Spinal cord (tissue), 9 donors: ENCODE measurements at regions not wholly inside any gene's neighbourhood (a gene's known extent, or its start where the extent isn't known, plus 50 kb on each side); places are given as distances from the start of the nearest gene placed in this dataset.
"Not testable (repeated sequence)": the region's sequence is repeated elsewhere in the genome, so short reads cannot be mapped to it uniquely, and the experiment has no call there.

Experiments
- DNase-seq, 6 donors: peaks; one replicate each; pipeline versions ENCODE4 v3.0.0 to v3.0.0-alpha.2; 2013 to 2015; ENCODE audit warnings: low spot score in 6 of 6, low read depth in 4 of 6
- H3K27ac ChIP-seq: one replicate; pipeline ENCODE4 v1.5.1; 2013; ENCODE audit warnings: low read depth, low read length, control low read depth
- H3K27me3 ChIP-seq: one replicate; pipeline ENCODE4 v1.6.1; 2013; ENCODE audit warnings: low read length; ENCODE audit not compliant: control insufficient read depth, insufficient read depth
- H3K36me3 ChIP-seq: one replicate; pipeline ENCODE4 v1.6.1; 2013; ENCODE audit warnings: low read length; ENCODE audit not compliant: control insufficient read depth, insufficient read depth
- H3K4me1 ChIP-seq: one replicate; pipeline ENCODE4 v1.6.1; 2013; ENCODE audit warnings: low read length; ENCODE audit not compliant: control insufficient read depth, insufficient read depth
- H3K4me3 ChIP-seq: one replicate; pipeline ENCODE4 v1.5.1; 2013; ENCODE audit warnings: low read depth, low read length, control low read depth
- H3K9me3 ChIP-seq: one replicate; pipeline ENCODE4 v1.6.1; 2013; ENCODE audit warnings: low read length; ENCODE audit not compliant: control insufficient read depth, insufficient read depth
- WGBS: methylation state at CpG from one replicate; pipeline ENCODE4 v1.1.5; 2013; ENCODE audit warnings: missing lambda C conversion rate; ENCODE audit not compliant: insufficient coverage; 5-methylcytosine and 5-hydroxymethylcytosine counted together
- donor health status: healthy.

- WGBS, result 90% methylated on average over 2 of the region's 8 CpGs
- Histone ChIP-seq H3K27ac (no peak overlapping the region), H3K36me3 (no peaks in the 10 kb centered on the region), H3K4me3 (no peak overlapping the region), H3K9me3 (no peaks in the 10 kb centered on the region), H3K4me1 (no peaks in the 10 kb centered on the region), H3K27me3 (no peaks in the 10 kb centered on the region)
- no peak for DNase-seq
Measured at GRCh38 chr14:101255765-101256125, 305.6 kb upstream of the DIO3 start.

DNA sequence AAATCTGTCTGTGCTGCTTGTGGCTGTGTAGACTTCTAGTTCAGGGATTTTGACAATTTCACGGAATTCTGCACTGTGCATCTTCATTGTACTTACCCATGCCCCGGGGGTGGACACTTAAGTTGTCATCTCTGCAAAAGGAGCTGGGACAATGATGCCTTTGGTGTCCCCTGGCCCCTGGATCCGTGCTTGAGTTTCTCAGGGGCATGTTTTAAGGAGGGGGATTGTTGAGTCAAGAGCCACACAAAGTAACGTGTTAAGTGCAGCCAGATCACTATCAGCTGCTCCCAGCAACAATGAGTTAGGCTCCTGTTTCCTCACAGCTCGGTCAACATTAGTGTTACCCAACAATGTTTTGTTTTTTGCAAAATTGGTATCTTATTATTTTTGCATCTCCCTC lies 305.0 kb upstream of the DIO3 start:
- Histone ChIP-seq H3K9me3 (no peaks in the 10 kb centered on the region), H3K36me3 (no peaks in the 10 kb centered on the region), H3K27me3 (no peaks in the 10 kb centered on the region), H3K27ac (no peak overlapping the region), H3K4me1 (no peaks in the 10 kb centered on the region), H3K4me3 (no peak overlapping the region)
- no peak for DNase-seq
- WGBS, result 39% methylated on average over 3 of the region's 5 CpGs

- Histone ChIP-seq H3K4me3 (no peak overlapping the region), H3K27ac (no peak overlapping the region), H3K9me3 (no peaks in the 10 kb centered on the region), H3K36me3 (no peaks in the 10 kb centered on the region), H3K4me1 (no peaks in the 10 kb centered on the region), H3K27me3 (no peaks in the 10 kb centered on the region)
- WGBS, result 82% methylated on average over 5 of the region's 6 CpGs
- no peak for DNase-seq
Measured at GRCh38 chr14:101257551-101257950, 303.7 kb upstream of the DIO3 start.

GRCh38 chr14:101259748-101260147 lies 301.5 kb upstream of the DIO3 start:
- DNase-seq, result no peak
- Histone ChIP-seq H3K36me3 (no peaks in the 10 kb centered on the region), H3K27ac (no peak overlapping the region), H3K4me1 (no peaks in the 10 kb centered on the region), H3K9me3 (no peaks in the 10 kb centered on the region), H3K4me3 (no peak overlapping the region), H3K27me3 (no peaks in the 10 kb centered on the region)
- no CpG with 5 or more reads among the region's 1 CpG for WGBS

DNA sequence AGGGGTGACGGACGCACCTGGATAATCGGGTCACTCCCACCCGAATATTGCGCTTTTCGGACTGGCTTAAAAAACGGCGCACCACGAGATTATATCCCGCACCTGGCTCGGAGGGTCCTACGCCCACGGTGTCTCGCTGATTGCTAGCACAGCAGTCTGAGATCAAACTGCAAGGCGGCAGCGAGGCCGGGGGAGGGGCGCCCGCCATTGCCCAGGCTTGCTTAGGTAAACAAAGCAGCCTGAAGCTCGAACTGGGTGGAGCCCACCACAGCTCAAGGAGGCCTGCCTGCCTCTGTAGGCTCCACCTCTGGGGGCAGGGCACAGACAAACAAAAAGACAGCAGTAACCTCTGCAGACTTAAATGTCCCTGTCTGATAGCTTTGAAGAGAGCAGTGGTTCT lies 294.9 kb upstream of the DIO3 start:
- not testable (repeated sequence) for H3K9me3 ChIP-seq, H3K4me1 ChIP-seq, H3K27me3 ChIP-seq, H3K27ac ChIP-seq, H3K4me3 ChIP-seq, H3K36me3 ChIP-seq, DNase-seq
- 98% methylated on average over 11 of the region's 20 CpGs for WGBS

- no peaks in the 10 kb centered on the region for H3K27me3 ChIP-seq
- H3K27ac ChIP-seq, result no peak overlapping the region
- H3K4me1 ChIP-seq, result no peaks in the 10 kb centered on the region
- DNase-seq, result no peak
- H3K4me3 ChIP-seq, result no peak overlapping the region
- H3K36me3 ChIP-seq, result no peaks in the 10 kb centered on the region
- no peaks in the 10 kb centered on the region for H3K9me3 ChIP-seq
Measured at GRCh38 chr14:101273091-101273490, 288.2 kb upstream of the DIO3 start.

GRCh38 chr14:101276309-101277091 lies 284.8 kb upstream of the DIO3 start:
- WGBS, result no CpG with 5 or more reads among the region's 4 CpGs
- no peaks in the 10 kb centered on the region for H3K4me1 ChIP-seq
- H3K27me3 ChIP-seq, result no peaks in the 10 kb centered on the region
- no peak overlapping the region for H3K27ac ChIP-seq
- DNase-seq, result no peak
- no peaks in the 10 kb centered on the region for H3K9me3 ChIP-seq
- H3K4me3 ChIP-seq, result no peak overlapping the region
- no peaks in the 10 kb centered on the region for H3K36me3 ChIP-seq

DNA sequence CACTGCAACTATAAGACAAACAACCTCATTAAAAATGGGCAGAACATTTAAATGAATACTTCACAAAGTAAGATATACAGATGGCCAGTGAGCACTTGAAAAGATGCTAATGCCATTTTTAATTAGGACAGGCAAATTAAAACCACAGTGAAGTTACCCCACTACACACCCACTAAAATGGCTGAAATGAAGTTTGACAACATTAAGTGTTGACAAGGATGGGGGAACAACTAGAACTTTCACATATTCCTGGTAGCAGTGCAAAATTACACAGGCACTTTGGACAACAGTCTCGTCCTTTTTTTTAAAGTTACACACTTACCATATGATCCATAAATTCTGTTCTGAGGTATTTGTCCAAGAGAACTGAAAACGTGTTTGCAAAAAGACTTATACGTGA lies 278.9 kb upstream of the DIO3 start:
- no peak for DNase-seq
- Histone ChIP-seq H3K4me3 (no peak overlapping the region), H3K4me1 (no peaks in the 10 kb centered on the region), H3K27ac (no peak overlapping the region), H3K36me3 (no peaks in the 10 kb centered on the region), H3K9me3 (no peaks in the 10 kb centered on the region), H3K27me3 (no peaks in the 10 kb centered on the region)
- no CpG with 5 or more reads among the region's 3 CpGs for WGBS

GRCh38 chr14:101284711-101285110 lies 276.6 kb upstream of the DIO3 start:
- no peak for DNase-seq
- Histone ChIP-seq H3K36me3 (no peaks in the 10 kb centered on the region), H3K4me3 (no peak overlapping the region), H3K9me3 (no peaks in the 10 kb centered on the region), H3K27me3 (no peaks in the 10 kb centered on the region), H3K27ac (no peak overlapping the region), H3K4me1 (peaks cover 8% of the 10 kb centered on the region)
- WGBS, result 100% methylated on average over 3 of the region's 3 CpGs

DNA sequence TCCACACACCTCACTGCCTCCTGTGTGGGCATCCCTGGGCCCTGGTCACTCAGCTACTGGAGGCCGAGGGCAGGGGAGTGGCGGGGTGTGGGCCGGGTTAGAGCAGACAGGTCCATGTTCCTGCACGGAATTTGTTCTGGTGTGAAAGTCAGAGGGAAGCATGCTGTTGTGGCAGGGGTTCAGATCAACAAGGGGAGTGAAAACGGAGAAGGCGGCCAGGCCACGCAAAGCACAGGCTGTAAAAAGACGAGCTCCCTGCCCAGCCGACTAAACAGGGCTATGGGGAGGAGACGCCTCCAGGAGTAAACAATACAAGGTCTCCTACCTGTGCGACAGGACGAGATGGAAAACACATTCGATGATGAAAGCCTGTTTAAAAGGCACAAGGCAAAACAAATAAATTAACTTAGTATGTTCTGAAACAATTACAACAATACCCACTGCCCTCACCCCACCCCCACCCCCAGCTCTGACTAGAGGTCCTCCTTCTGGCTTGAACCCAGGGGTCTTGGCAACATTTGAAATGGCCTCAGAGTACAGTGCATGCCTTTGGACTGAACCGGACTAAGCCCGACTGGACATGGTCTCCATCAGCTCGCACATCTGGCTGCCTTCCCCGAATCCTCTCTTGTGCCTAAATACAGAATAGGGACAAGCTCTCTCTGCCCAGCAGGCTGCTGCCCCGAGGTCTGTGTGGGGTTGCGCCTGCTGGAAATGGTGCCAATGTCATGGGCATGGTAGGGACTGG lies 274.9 kb upstream of the DIO3 start:
- Histone ChIP-seq H3K27me3 (no peaks in the 10 kb centered on the region), H3K4me3 (no peak overlapping the region), H3K36me3 (no peaks in the 10 kb centered on the region), H3K4me1 (peaks cover 12% of the 10 kb centered on the region), H3K9me3 (no peaks in the 10 kb centered on the region), H3K27ac (no peak overlapping the region)
- WGBS, result 84% methylated on average over 16 of the region's 19 CpGs
- no peak for DNase-seq
